ENCODE measurements at regions not wholly inside any gene's neighbourhood (a gene's known extent, or its start where the extent isn't known, plus 50 kb on each side); places are given as distances from the start of the nearest gene placed in this dataset.

DNA sequence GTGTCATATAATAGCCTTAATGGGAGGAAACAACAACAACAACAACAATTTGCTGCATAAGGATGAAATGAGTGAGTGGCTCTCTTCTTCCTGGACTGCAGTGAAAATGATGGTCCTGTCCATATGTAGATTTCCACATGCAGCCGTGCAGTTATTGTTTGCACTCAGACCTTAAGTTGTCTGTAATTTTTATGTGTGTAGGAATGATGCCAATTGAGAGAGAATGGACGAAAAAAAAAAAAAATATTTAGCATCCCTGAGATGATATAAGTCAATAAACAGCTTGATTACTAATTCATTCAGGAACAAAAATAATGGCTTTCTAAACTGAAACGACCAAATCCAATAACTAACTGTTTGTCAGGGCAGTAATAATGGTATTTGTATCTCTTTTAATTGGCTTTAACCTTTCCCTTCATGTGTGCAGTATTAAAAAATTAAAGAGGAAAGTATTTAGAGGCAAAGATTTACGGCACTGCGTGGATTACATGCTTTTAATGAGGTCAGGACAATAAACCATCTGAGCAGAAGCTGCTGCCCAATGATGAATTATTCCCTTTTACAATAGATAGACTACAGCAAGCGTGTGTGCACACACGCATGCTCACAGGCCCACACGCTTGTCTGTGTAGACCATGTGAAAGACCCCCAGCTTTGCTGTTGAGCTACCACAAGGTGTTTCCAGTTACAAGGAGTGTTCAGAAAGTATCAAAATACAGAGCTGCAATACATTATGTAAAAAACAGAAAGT lies 459.5 kb upstream of the WWC1 start:
- Histone ChIP-seq H3K36me3 (ENCODE audit: control insufficient read depth in 1 of 2, insufficient read depth in 2 of 2, low read length in 1 of 2) (no peaks in the 10 kb centered on the region), H3K9me3 (ENCODE audit: control insufficient read depth, low read length) (no peaks in the 10 kb centered on the region), H3K4me1 (ENCODE audit: control insufficient read depth in 1 of 2, insufficient read depth in 2 of 2, low read length in 2 of 2) (no peaks in the 10 kb centered on the region), H3K4me3 (ENCODE audit: low read length in 2 of 2) (no peak overlapping the region), H3K27ac (ENCODE audit: low read depth in 1 of 2, low read length in 2 of 2) (no peak overlapping the region), H3K27me3 (ENCODE audit: control insufficient read depth in 1 of 2, insufficient read depth in 2 of 2, low read length in 1 of 2) (no peaks in the 10 kb centered on the region)
- 87 to 89% methylated on average over 8 of the region's 8 CpGs for WGBS, 2 donors
- ATAC-seq (ENCODE audit: low FRiP score) (no peak), DNase-seq (no peak)
- intact Hi-C loops (cut with DNase I) = no loop called here

DNA sequence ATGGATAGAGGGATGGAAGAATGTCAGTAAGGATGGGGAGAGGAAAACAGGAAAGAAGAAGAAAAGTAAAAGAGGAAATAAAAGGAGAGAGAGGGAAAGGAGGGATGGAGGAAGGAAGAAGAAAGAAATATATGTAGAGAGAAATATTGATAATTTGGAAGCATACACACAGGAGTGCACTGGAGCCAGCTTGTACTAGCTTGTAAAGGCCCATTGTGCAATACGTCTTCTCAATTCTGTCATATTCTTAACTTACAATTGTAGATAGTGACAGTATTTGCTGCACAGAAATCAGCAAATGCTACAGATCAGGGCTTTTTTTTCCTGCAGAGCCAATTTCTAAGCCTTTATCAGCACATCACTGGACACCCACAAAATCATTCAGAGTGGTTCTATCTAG lies 458.8 kb upstream of the WWC1 start:
- intact Hi-C loops (cut with DNase I) = no loop called here
- H3K27me3 ChIP-seq (ENCODE audit: control insufficient read depth in 1 of 2, insufficient read depth in 2 of 2, low read length in 1 of 2) = no peaks in the 10 kb centered on the region
- H3K4me1 ChIP-seq (ENCODE audit: control insufficient read depth in 1 of 2, insufficient read depth in 2 of 2, low read length in 2 of 2) = no peaks in the 10 kb centered on the region
- ATAC-seq (ENCODE audit: low FRiP score) = no peak
- no peak overlapping the region for H3K27ac ChIP-seq (ENCODE audit: low read depth in 1 of 2, low read length in 2 of 2)
- H3K4me3 ChIP-seq (ENCODE audit: low read length in 2 of 2) = no peak overlapping the region
- no peaks in the 10 kb centered on the region for H3K36me3 ChIP-seq (ENCODE audit: control insufficient read depth in 1 of 2, insufficient read depth in 2 of 2, low read length in 1 of 2)
- H3K9me3 ChIP-seq (ENCODE audit: control insufficient read depth, low read length) = no peaks in the 10 kb centered on the region
- no peak for DNase-seq
- WGBS, 2 donors = 0% methylated on average over 1 of the region's 1 CpG

DNA sequence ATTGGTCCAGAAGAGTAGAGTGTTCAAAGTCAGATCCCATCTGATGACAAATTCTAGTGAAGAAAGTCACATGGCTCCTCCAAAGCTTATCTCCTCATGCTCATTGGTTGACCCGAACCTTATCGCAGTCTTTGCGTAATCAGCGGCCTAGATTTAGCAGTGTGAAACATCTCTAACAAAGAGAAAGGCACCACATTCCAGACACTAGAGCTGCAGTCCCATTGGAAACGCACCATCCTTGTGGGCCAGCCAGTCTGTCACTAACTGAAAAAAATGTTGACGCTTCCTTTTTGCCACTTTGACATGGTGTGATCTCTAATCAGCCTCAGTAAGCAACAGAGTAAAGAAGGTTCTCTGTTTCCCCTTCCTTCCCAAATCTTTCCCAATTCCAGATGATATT lies 458.0 kb upstream of the WWC1 start:
- no peak for ATAC-seq (ENCODE audit: low FRiP score)
- H3K27me3 ChIP-seq (ENCODE audit: control insufficient read depth in 1 of 2, insufficient read depth in 2 of 2, low read length in 1 of 2) = no peaks in the 10 kb centered on the region
- 95% methylated on average over 6 of the region's 6 CpGs for WGBS, 2 donors
- no peaks in the 10 kb centered on the region for H3K9me3 ChIP-seq (ENCODE audit: control insufficient read depth, low read length)
- no peaks in the 10 kb centered on the region for H3K4me1 ChIP-seq (ENCODE audit: control insufficient read depth in 1 of 2, insufficient read depth in 2 of 2, low read length in 2 of 2)
- intact Hi-C loops (cut with DNase I) = no loop called here
- no peak overlapping the region for H3K4me3 ChIP-seq (ENCODE audit: low read length in 2 of 2)
- no peak for DNase-seq
- H3K36me3 ChIP-seq (ENCODE audit: control insufficient read depth in 1 of 2, insufficient read depth in 2 of 2, low read length in 1 of 2) = no peaks in the 10 kb centered on the region
- H3K27ac ChIP-seq (ENCODE audit: low read depth in 1 of 2, low read length in 2 of 2) = no peak overlapping the region

DNA sequence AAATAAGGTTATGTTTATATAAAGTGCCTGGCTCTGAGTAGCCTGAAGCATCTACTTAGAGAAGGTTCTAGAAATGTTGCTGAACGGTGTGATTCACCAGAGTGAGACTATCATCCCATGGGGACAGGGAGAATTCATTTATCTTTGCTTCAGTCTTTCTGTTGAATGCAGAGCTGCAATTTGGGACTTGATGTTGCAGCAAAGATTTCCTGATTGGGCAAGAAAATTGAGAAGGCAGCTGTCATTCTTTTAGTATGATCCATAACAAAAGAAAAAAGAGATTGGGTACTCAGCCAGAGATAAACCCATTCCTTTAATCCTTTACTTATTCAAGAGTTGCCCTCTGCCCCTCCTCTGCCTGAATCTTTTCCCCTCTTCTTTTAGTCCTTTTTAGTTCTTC lies 456.3 kb upstream of the WWC1 start:
- Histone ChIP-seq H3K9me3 (ENCODE audit: control insufficient read depth, low read length) (no peaks in the 10 kb centered on the region), H3K27ac (ENCODE audit: low read depth in 1 of 2, low read length in 2 of 2) (no peak overlapping the region), H3K4me1 (ENCODE audit: control insufficient read depth in 1 of 2, insufficient read depth in 2 of 2, low read length in 2 of 2) (no peaks in the 10 kb centered on the region), H3K4me3 (ENCODE audit: low read length in 2 of 2) (no peak overlapping the region), H3K36me3 (ENCODE audit: control insufficient read depth in 1 of 2, insufficient read depth in 2 of 2, low read length in 1 of 2) (no peaks in the 10 kb centered on the region), H3K27me3 (ENCODE audit: control insufficient read depth in 1 of 2, insufficient read depth in 2 of 2, low read length in 1 of 2) (no peaks in the 10 kb centered on the region)
- WGBS, 2 donors = 72 to 74% methylated on average over 1 of the region's 1 CpG
- ATAC-seq (ENCODE audit: low FRiP score) (no peak), DNase-seq (no peak)
- intact Hi-C loops (cut with DNase I) = no loop called here

DNA sequence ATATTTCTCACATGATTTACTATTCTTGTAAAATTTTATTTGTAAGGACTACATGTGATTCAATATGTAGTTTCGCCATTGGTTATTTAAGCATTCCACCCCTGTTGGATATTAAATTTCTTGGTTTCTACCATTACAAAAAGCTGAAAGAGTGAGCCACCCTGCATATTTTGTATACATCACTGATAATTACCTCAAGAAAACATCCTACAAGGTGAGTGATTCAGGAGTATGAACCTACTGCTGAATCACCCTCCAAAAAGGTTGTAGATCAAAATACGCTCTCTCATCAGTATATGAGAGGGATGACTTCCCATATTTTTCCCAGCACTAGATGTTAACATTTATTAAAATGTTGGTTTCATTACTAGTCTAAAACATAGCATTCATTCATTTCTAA lies 454.3 kb upstream of the WWC1 start:
- Histone ChIP-seq H3K4me3 (ENCODE audit: low read length in 2 of 2) (no peak overlapping the region), H3K27me3 (ENCODE audit: control insufficient read depth in 1 of 2, insufficient read depth in 2 of 2, low read length in 1 of 2) (no peaks in the 10 kb centered on the region), H3K4me1 (ENCODE audit: control insufficient read depth in 1 of 2, insufficient read depth in 2 of 2, low read length in 2 of 2) (no peaks in the 10 kb centered on the region), H3K27ac (ENCODE audit: low read depth in 1 of 2, low read length in 2 of 2) (no peak overlapping the region), H3K36me3 (ENCODE audit: control insufficient read depth in 1 of 2, insufficient read depth in 2 of 2, low read length in 1 of 2) (no peaks in the 10 kb centered on the region), H3K9me3 (ENCODE audit: control insufficient read depth, low read length) (no peaks in the 10 kb centered on the region)
- intact Hi-C loops (cut with DNase I) = no loop called here
- no peak for DNase-seq
- no peak for ATAC-seq (ENCODE audit: low FRiP score)
- WGBS, 2 donors = 95 to 96% methylated on average over 2 of the region's 2 CpGs

DNA sequence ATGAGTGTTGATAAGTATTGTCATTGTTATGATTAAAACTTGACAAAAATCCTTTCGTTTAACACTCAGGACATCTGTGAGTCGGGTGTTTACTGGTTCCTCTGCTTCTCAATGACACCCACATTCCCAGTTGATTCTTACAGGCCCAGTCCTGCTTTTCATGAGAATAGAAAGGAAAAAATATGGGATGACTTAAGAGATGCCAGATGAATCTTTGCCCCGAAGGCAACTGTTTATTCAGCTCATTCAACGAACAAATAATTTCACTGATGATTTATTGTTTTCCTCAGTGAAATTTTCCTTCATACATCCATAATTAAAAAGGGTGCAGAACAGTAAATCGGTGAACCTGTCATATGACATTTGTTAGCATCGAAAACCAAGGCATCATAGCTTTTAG lies 452.4 kb upstream of the WWC1 start:
- 76 to 79% methylated on average over 6 of the region's 6 CpGs for WGBS, 2 donors
- no peak overlapping the region for H3K4me3 ChIP-seq (ENCODE audit: low read length in 2 of 2)
- no peaks in the 10 kb centered on the region for H3K36me3 ChIP-seq (ENCODE audit: control insufficient read depth in 1 of 2, insufficient read depth in 2 of 2, low read length in 1 of 2)
- H3K27ac ChIP-seq (ENCODE audit: low read depth in 1 of 2, low read length in 2 of 2) = no peak overlapping the region
- intact Hi-C loops (cut with DNase I) = no loop called here
- no peak for ATAC-seq (ENCODE audit: low FRiP score)
- H3K9me3 ChIP-seq (ENCODE audit: control insufficient read depth, low read length) = no peaks in the 10 kb centered on the region
- H3K4me1 ChIP-seq (ENCODE audit: control insufficient read depth in 1 of 2, insufficient read depth in 2 of 2, low read length in 2 of 2) = no peaks in the 10 kb centered on the region
- no peaks in the 10 kb centered on the region for H3K27me3 ChIP-seq (ENCODE audit: control insufficient read depth in 1 of 2, insufficient read depth in 2 of 2, low read length in 1 of 2)
- no peak for DNase-seq

DNA sequence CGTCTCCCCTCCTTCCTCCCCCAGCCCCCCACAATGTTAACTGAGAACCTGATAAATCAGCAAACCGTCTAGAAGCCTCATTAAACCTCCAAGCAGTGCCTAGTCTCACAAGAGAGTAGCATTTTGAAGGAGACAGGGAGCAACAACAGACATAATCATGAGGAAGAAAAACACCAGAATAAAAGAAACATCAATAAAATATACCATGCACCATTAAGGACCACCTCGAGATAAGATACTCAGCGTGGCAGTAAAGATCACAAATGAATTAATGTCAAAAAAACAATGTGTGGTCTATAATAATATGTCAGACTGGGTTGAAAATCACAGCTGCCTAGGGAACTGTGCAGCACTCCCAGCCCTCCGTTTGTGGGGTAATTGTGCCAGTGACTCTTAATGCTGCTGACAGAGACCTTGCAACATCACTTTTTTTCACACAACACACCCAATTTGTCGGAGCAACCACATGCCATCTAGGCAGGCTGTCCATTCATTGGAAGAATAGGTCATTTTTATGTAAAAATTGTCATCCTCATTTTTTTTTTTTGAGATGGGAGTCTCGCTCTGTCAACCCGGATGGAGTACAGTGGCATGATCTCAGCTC lies 450.8 kb upstream of the WWC1 start:
- H3K27me3 ChIP-seq (ENCODE audit: control insufficient read depth in 1 of 2, insufficient read depth in 2 of 2, low read length in 1 of 2) = no peaks in the 10 kb centered on the region

DNA sequence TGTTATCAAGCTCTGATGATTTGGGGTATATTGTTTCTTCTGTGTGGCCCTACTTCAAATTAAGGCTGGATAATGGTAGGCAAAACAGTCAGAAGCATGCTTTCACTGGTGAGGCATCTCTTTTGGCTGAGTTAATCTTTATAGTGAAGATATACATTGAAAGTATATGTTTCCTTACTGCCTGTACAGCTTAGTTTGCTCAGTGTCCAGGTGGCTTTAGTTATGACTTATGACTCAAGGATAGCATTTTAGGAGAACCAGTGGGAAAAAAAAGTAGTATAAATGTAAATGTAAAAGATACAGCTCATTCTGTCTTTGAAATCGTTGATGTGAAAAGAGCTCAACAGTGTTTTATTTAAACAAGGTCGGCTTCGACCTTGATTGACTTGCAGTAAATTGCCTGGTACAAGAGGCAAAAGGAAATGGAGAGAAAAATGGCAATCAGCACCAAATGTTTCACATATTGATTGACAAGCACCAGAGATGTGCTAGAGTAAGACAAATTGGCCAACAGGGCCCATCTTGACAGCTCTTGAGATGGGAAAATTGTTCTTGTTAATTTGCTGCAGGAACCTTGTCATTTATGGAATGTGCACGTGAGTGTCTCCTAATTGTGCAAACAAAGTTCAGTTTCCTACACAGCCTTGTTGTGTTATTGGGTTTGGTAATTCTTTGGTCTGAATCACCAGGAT lies 447.4 kb upstream of the WWC1 start:
- Histone ChIP-seq H3K27ac (ENCODE audit: low read depth in 1 of 2, low read length in 2 of 2) (no peak overlapping the region), H3K27me3 (ENCODE audit: control insufficient read depth in 1 of 2, insufficient read depth in 2 of 2, low read length in 1 of 2) (no peaks in the 10 kb centered on the region), H3K4me1 (ENCODE audit: control insufficient read depth in 1 of 2, insufficient read depth in 2 of 2, low read length in 2 of 2) (no peaks in the 10 kb centered on the region), H3K36me3 (ENCODE audit: control insufficient read depth in 1 of 2, insufficient read depth in 2 of 2, low read length in 1 of 2) (no peaks in the 10 kb centered on the region), H3K9me3 (ENCODE audit: control insufficient read depth, low read length) (no peaks in the 10 kb centered on the region), H3K4me3 (ENCODE audit: low read length in 2 of 2) (no peak overlapping the region)
- DNase-seq (no peak), ATAC-seq (ENCODE audit: low FRiP score) (no peak)
- intact Hi-C loops (cut with DNase I) = no loop called here
- 62 to 68% methylated on average over 4 of the region's 4 CpGs for WGBS, 2 donors

More for the DNA sequence above, 450.8 kb upstream of the WWC1 start:
- Histone ChIP-seq H3K4me3 (ENCODE audit: low read length in 2 of 2) (no peak overlapping the region), H3K4me1 (ENCODE audit: control insufficient read depth in 1 of 2, insufficient read depth in 2 of 2, low read length in 2 of 2) (no peaks in the 10 kb centered on the region), H3K36me3 (ENCODE audit: control insufficient read depth in 1 of 2, insufficient read depth in 2 of 2, low read length in 1 of 2) (no peaks in the 10 kb centered on the region), H3K27ac (ENCODE audit: low read depth in 1 of 2, low read length in 2 of 2) (no peak overlapping the region), H3K9me3 (ENCODE audit: control insufficient read depth, low read length) (no peaks in the 10 kb centered on the region)
- whole genome bisulfite sequencing, 2 donors = 49 to 54% methylated on average over 8 of the region's 8 CpGs
- intact Hi-C loops (cut with DNase I) = no loop called here
- ATAC-seq (ENCODE audit: low FRiP score) = no peak
- DNase-seq = no peak

DNA sequence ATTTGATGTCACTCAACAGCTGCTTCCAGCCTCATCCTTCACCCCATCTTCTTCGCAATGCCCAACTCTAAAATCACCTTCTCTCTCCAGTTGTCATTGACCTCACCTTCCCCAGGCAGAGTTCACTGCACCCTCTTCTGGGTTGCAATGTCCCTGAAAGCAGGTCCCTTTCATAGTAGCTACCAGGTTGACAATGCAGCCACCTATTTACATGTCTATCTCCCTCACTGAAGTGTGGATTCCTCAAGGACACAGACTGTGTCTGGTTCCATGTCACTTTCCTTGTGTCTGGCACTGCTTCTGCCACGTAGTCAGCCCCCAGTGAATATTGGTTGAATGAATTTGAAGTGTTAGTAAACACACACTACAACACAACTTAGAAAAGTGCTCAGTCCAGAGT lies 445.5 kb upstream of the WWC1 start:
- no peaks in the 10 kb centered on the region for H3K27me3 ChIP-seq (ENCODE audit: control insufficient read depth in 1 of 2, insufficient read depth in 2 of 2, low read length in 1 of 2)
- ATAC-seq (ENCODE audit: low FRiP score) = no peak
- intact Hi-C loops (cut with DNase I) = no loop called here
- H3K27ac ChIP-seq (ENCODE audit: low read depth in 1 of 2, low read length in 2 of 2) = no peak overlapping the region
- no peak for DNase-seq
- 89% methylated on average over 2 of the region's 2 CpGs for WGBS, 2 donors
- no peaks in the 10 kb centered on the region for H3K9me3 ChIP-seq (ENCODE audit: control insufficient read depth, low read length)
- no peaks in the 10 kb centered on the region for H3K36me3 ChIP-seq (ENCODE audit: control insufficient read depth in 1 of 2, insufficient read depth in 2 of 2, low read length in 1 of 2)
- no peaks in the 10 kb centered on the region for H3K4me1 ChIP-seq (ENCODE audit: control insufficient read depth in 1 of 2, insufficient read depth in 2 of 2, low read length in 2 of 2)
- H3K4me3 ChIP-seq (ENCODE audit: low read length in 2 of 2) = no peak overlapping the region

Measured in aorta (tissue), 5 donors.